ENCODE measurements at regions not wholly inside any gene's neighbourhood (a gene's known extent, or its start where the extent isn't known, plus 50 kb on each side); places are given as distances from the start of the nearest gene placed in this dataset.

- Mint-ChIP-seq H3K9me3 (peaks cover 3% of the 10 kb centered on the region), H3K36me3 (ENCODE audit: low read depth) (no peaks in the 10 kb centered on the region), H3K27me3 (no peaks in the 10 kb centered on the region), H3K4me3 (no peak overlapping the region), H3K27ac (no peak overlapping the region), H3K4me1 (no peaks in the 10 kb centered on the region)
- DNase-seq: no peak
- intact Hi-C loops (cut with micrococcal nuclease): no loop called here
Observed at GRCh38 chr2:117492209-117492851, 322.2 kb upstream of the DDX18 start.

GRCh38 chr2:117500721-117501120, 313.8 kb upstream of the DDX18 start:
- Mint-ChIP-seq H3K4me3 (no peak overlapping the region), H3K4me1 (no peaks in the 10 kb centered on the region), H3K9me3 (peaks cover 3% of the 10 kb centered on the region), H3K36me3 (ENCODE audit: low read depth) (no peaks in the 10 kb centered on the region), H3K27me3 (no peaks in the 10 kb centered on the region), H3K27ac (no peak overlapping the region)
- intact Hi-C loops (cut with micrococcal nuclease): no loop called here
- no peak for DNase-seq

- H3K9me3 Mint-ChIP-seq: no peaks in the 10 kb centered on the region
- H3K36me3 Mint-ChIP-seq (ENCODE audit: low read depth): no peaks in the 10 kb centered on the region
- no peaks in the 10 kb centered on the region for H3K27me3 Mint-ChIP-seq
- H3K27ac Mint-ChIP-seq: no peak overlapping the region
- H3K4me3 Mint-ChIP-seq: no peak overlapping the region
- no peaks in the 10 kb centered on the region for H3K4me1 Mint-ChIP-seq
- no peak for DNase-seq
- intact Hi-C loops (cut with micrococcal nuclease): no loop called here
Observed at GRCh38 chr2:117502121-117502520, 312.4 kb upstream of the DDX18 start.

GRCh38 chr2:117512307-117512706, 302.2 kb upstream of the DDX18 start:
- H3K27ac Mint-ChIP-seq: no peak overlapping the region
- H3K4me1 Mint-ChIP-seq: no peaks in the 10 kb centered on the region
- intact Hi-C loops (cut with micrococcal nuclease): no loop called here
- H3K9me3 Mint-ChIP-seq: peaks cover 3% of the 10 kb centered on the region
- no peaks in the 10 kb centered on the region for H3K36me3 Mint-ChIP-seq (ENCODE audit: low read depth)
- DNase-seq: no peak
- no peak overlapping the region for H3K4me3 Mint-ChIP-seq
- H3K27me3 Mint-ChIP-seq: no peaks in the 10 kb centered on the region

- Mint-ChIP-seq H3K27me3 (no peaks in the 10 kb centered on the region), H3K4me1 (no peaks in the 10 kb centered on the region), H3K36me3 (ENCODE audit: low read depth) (no peaks in the 10 kb centered on the region), H3K27ac (no peak overlapping the region), H3K4me3 (no peak overlapping the region), H3K9me3 (peaks cover 3% of the 10 kb centered on the region)
- intact Hi-C loops (cut with micrococcal nuclease): no loop called here
- DNase-seq: no peak
Observed at GRCh38 chr2:117514371-117514770, 300.1 kb upstream of the DDX18 start.

- intact Hi-C loops (cut with micrococcal nuclease): no loop called here
- peaks cover 3% of the 10 kb centered on the region for H3K9me3 Mint-ChIP-seq
Observed at GRCh38 chr2:117519238-117519637, 295.3 kb upstream of the DDX18 start.

GRCh38 chr2:117519721-117520120, 294.8 kb upstream of the DDX18 start:
- Mint-ChIP-seq H3K9me3 (no peaks in the 10 kb centered on the region), H3K27me3 (no peaks in the 10 kb centered on the region), H3K27ac (no peak overlapping the region), H3K36me3 (ENCODE audit: low read depth) (no peaks in the 10 kb centered on the region), H3K4me3 (no peak overlapping the region), H3K4me1 (no peaks in the 10 kb centered on the region)
- intact Hi-C loops (cut with micrococcal nuclease): no loop called here
- DNase-seq: no peak

More at GRCh38 chr2:117519238-117519637, 295.3 kb upstream of the DDX18 start:
- H3K27me3 Mint-ChIP-seq: no peaks in the 10 kb centered on the region
- no peak overlapping the region for H3K4me3 Mint-ChIP-seq
- no peaks in the 10 kb centered on the region for H3K36me3 Mint-ChIP-seq (ENCODE audit: low read depth)
- no peak for DNase-seq
- H3K4me1 Mint-ChIP-seq: no peaks in the 10 kb centered on the region
- no peak overlapping the region for H3K27ac Mint-ChIP-seq

GRCh38 chr2:117523267-117523666, 291.2 kb upstream of the DDX18 start:
- Mint-ChIP-seq H3K4me1 (no peaks in the 10 kb centered on the region), H3K4me3 (no peak overlapping the region), H3K27me3 (no peaks in the 10 kb centered on the region), H3K9me3 (no peaks in the 10 kb centered on the region), H3K27ac (no peak overlapping the region), H3K36me3 (ENCODE audit: low read depth) (no peaks in the 10 kb centered on the region)
- no peak for DNase-seq
- intact Hi-C loops (cut with micrococcal nuclease): no loop called here

- no peak for DNase-seq
- Mint-ChIP-seq H3K4me1 (no peaks in the 10 kb centered on the region), H3K27ac (no peak overlapping the region), H3K9me3 (no peaks in the 10 kb centered on the region), H3K4me3 (no peak overlapping the region), H3K36me3 (ENCODE audit: low read depth) (no peaks in the 10 kb centered on the region), H3K27me3 (no peaks in the 10 kb centered on the region)
- intact Hi-C loops (cut with micrococcal nuclease): no loop called here
Observed at GRCh38 chr2:117523711-117524238, 290.7 kb upstream of the DDX18 start.

GRCh38 chr2:117536139-117536538, 278.4 kb upstream of the DDX18 start:
- intact Hi-C loops (cut with micrococcal nuclease): no loop called here
- DNase-seq: no peak
- H3K4me1 Mint-ChIP-seq: no peaks in the 10 kb centered on the region
- peaks cover 8% of the 10 kb centered on the region for H3K9me3 Mint-ChIP-seq
- H3K27me3 Mint-ChIP-seq: no peaks in the 10 kb centered on the region
- H3K4me3 Mint-ChIP-seq: no peak overlapping the region
- H3K27ac Mint-ChIP-seq: no peak overlapping the region
- no peaks in the 10 kb centered on the region for H3K36me3 Mint-ChIP-seq (ENCODE audit: low read depth)

GRCh38 chr2:117537032-117537431, 277.5 kb upstream of the DDX18 start:
- H3K4me1 Mint-ChIP-seq: no peaks in the 10 kb centered on the region
- DNase-seq: no peak
- peaks cover 8% of the 10 kb centered on the region for H3K9me3 Mint-ChIP-seq
- H3K4me3 Mint-ChIP-seq: no peak overlapping the region
- no peaks in the 10 kb centered on the region for H3K27me3 Mint-ChIP-seq
- no peak overlapping the region for H3K27ac Mint-ChIP-seq
- no peaks in the 10 kb centered on the region for H3K36me3 Mint-ChIP-seq (ENCODE audit: low read depth)
- intact Hi-C loops (cut with micrococcal nuclease): no loop called here

- H3K9me3 Mint-ChIP-seq: no peaks in the 10 kb centered on the region
- intact Hi-C loops (cut with micrococcal nuclease): no loop called here
- H3K36me3 Mint-ChIP-seq (ENCODE audit: low read depth): no peaks in the 10 kb centered on the region
- DNase-seq: no peak
- H3K4me1 Mint-ChIP-seq: no peaks in the 10 kb centered on the region
- H3K27me3 Mint-ChIP-seq: no peaks in the 10 kb centered on the region
- no peak overlapping the region for H3K4me3 Mint-ChIP-seq
- H3K27ac Mint-ChIP-seq: no peak overlapping the region
Observed at GRCh38 chr2:117551858-117552257, 262.6 kb upstream of the DDX18 start.

- Mint-ChIP-seq H3K4me1 (no peaks in the 10 kb centered on the region), H3K27me3 (no peaks in the 10 kb centered on the region), H3K36me3 (ENCODE audit: low read depth) (no peaks in the 10 kb centered on the region), H3K9me3 (no peaks in the 10 kb centered on the region), H3K4me3 (no peak overlapping the region), H3K27ac (no peak overlapping the region)
- intact Hi-C loops (cut with micrococcal nuclease): no loop called here
- no peak for DNase-seq
Observed at GRCh38 chr2:117553448-117553847, 261.0 kb upstream of the DDX18 start.

- Mint-ChIP-seq H3K4me1 (no peaks in the 10 kb centered on the region), H3K4me3 (no peak overlapping the region), H3K27me3 (no peaks in the 10 kb centered on the region), H3K36me3 (ENCODE audit: low read depth) (no peaks in the 10 kb centered on the region), H3K9me3 (no peaks in the 10 kb centered on the region), H3K27ac (no peak overlapping the region)
- no peak for DNase-seq
- intact Hi-C loops (cut with micrococcal nuclease): no loop called here
Observed at GRCh38 chr2:117555965-117556364, 258.5 kb upstream of the DDX18 start.

GRCh38 chr2:117557626-117558025, 256.9 kb upstream of the DDX18 start:
- Mint-ChIP-seq H3K27ac (no peak overlapping the region), H3K4me1 (no peaks in the 10 kb centered on the region), H3K4me3 (no peak overlapping the region), H3K36me3 (ENCODE audit: low read depth) (no peaks in the 10 kb centered on the region), H3K9me3 (no peaks in the 10 kb centered on the region), H3K27me3 (no peaks in the 10 kb centered on the region)
- intact Hi-C loops (cut with micrococcal nuclease): no loop called here
- no peak for DNase-seq

Data from activated CD4-positive, alpha-beta T cell treated with anti-CD3 and anti-CD28 coated beads, Interleukin-2, amount 10 ng/mL, durations not matched to agents 24 days and 14 days (primary cell).